AG04450 (cell line): ENCODE measurements at regions not wholly inside any gene's neighbourhood (a gene's known extent, or its start where the extent isn't known, plus 50 kb on each side); places are given as distances from the start of the nearest gene placed in this dataset.

Experiments used
- CTCF ChIA-PET: fragments of 300-600, 350-600 bp; formaldehyde crosslinking; extraction: SDS; loops from one replicate; lab custom pipeline; 2022; ENCODE audit warnings: antibody characterized with exemption, inconsistent platforms; lab: Charles Lee
- POLR2A ChIA-PET: fragments of 350-600 bp; formaldehyde crosslinking; extraction: SDS; loops from one replicate; lab custom pipeline; 2021; ENCODE audit warnings: antibody characterized with exemption, inconsistent platforms; lab: Yijun Ruan, JAX
- DNase-seq: peaks from one replicate; pipeline ENCODE4 v3.0.0-alpha.2; 2011; ENCODE audit warnings: low read depth, low spot score
- H3K27ac ChIP-seq: one replicate; pipeline ENCODE4 v1.5.1; 2012; ENCODE audit warnings: low read depth, low read length, control low read depth
- H3K27me3 ChIP-seq: one replicate; pipeline ENCODE4 v1.6.0; 2012; ENCODE audit warnings: low read length; ENCODE audit not compliant: control insufficient read depth, insufficient read depth
- H3K4me3 ChIP-seq: 2 replicates; pipeline ENCODE4 v1.5.1; 2011; ENCODE audit warnings: mild to moderate bottlenecking, low read depth, low read length, control low read depth
- H3K9me3 ChIP-seq: 2 replicates; pipeline ENCODE4 v1.5.1; 2012; ENCODE audit warnings: low read length; ENCODE audit not compliant: control insufficient read depth, insufficient read depth
- TF ChIP-seq, protein P1 (sequence below): IDR thresholded peaks from 2 replicates; pipeline ENCODE4 v1.5.1; 2011; ENCODE audit warnings: low read depth, low read length, control low read depth, inconsistent platforms

GRCh38 chr10:30189238-30189580 is 129.8 kb upstream of the JCAD start:
- H3K4me3 ChIP-seq = no peak overlapping the region
- H3K27ac ChIP-seq = no peak overlapping the region
- no peak for DNase-seq
- TF ChIP-seq, protein P1, sequence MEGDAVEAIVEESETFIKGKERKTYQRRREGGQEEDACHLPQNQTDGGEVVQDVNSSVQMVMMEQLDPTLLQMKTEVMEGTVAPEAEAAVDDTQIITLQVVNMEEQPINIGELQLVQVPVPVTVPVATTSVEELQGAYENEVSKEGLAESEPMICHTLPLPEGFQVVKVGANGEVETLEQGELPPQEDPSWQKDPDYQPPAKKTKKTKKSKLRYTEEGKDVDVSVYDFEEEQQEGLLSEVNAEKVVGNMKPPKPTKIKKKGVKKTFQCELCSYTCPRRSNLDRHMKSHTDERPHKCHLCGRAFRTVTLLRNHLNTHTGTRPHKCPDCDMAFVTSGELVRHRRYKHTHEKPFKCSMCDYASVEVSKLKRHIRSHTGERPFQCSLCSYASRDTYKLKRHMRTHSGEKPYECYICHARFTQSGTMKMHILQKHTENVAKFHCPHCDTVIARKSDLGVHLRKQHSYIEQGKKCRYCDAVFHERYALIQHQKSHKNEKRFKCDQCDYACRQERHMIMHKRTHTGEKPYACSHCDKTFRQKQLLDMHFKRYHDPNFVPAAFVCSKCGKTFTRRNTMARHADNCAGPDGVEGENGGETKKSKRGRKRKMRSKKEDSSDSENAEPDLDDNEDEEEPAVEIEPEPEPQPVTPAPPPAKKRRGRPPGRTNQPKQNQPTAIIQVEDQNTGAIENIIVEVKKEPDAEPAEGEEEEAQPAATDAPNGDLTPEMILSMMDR = no peak
- peaks cover under 1% of the 10 kb centered on the region for H3K27me3 ChIP-seq
- H3K9me3 ChIP-seq = no peaks in the 10 kb centered on the region
- CTCF ChIA-PET = interaction anchor here (1.4 kb wide), 1 partner anchor 81 kb away, joined by 7 read pairs; no protein-coding TSS in a partner anchor
- POLR2A ChIA-PET = interaction anchor here (1.0 to 1.3 kb wide), 3 partner anchors 10 to 132 kb away, joined by 3 to 5 read pairs (median 4); no protein-coding TSS in a partner anchor

DNA sequence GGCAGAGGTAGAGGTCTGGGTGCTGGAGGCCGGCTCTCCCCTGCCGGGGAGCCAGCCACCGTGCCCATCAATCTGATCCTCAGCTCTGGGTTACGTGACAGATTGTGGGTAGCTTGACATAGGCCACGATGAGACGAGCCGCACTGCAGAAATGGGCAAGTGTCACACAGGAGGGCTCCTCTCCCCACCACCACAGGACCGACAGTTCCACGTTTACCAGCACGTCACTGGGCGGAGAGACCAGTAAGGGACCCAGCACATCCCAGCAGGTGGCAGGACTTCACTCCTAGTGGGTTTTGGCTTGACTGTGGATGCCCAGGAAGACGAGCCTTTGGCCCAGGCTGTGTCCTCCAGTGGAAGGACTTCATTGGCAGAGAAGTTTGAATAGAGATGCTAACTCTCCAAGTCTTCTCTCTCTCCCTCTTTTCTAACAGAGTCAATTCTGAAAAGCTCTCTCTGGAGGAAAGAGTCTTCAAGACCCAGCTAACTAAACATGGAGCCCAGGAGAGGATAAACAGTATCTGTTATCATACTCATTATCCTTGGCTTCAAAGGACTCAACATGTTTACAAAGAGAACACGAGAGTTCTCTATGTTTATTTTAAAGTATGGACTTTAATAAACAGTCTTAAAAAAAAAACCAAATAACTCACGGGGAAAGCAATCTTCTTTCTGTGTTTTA is 129.3 kb upstream of the JCAD start:
- no peaks in the 10 kb centered on the region for H3K27me3 ChIP-seq
- H3K4me3 ChIP-seq = no peak overlapping the region
- DNase-seq = no peak
- no peak overlapping the region for H3K27ac ChIP-seq
- POLR2A ChIA-PET = interaction anchor here (1.0 to 1.3 kb wide), 3 partner anchors 10 to 132 kb away, joined by 3 to 5 read pairs (median 4); no protein-coding TSS in a partner anchor
- no peaks in the 10 kb centered on the region for H3K9me3 ChIP-seq
- CTCF ChIA-PET = interaction anchor here (1.4 kb wide), 1 partner anchor 82 kb away, joined by 7 read pairs; no protein-coding TSS in a partner anchor
- TF ChIP-seq, protein P1 = no peak

- no peaks in the 10 kb centered on the region for H3K27me3 ChIP-seq
- no peaks in the 10 kb centered on the region; the same call in 1 of the 2 replicates for H3K9me3 ChIP-seq
- H3K27ac ChIP-seq = no peak overlapping the region
- no peak for DNase-seq
- ChIA-PET POLR2A (interaction anchor here (0.5 to 1.3 kb wide), 2 partner anchors 12 to 54 kb away, joined by 4 read pairs; no protein-coding TSS in a partner anchor), CTCF (interaction anchor here (0.7 to 1.4 kb wide), 2 partner anchors 82 kb away, joined by 3 to 7 read pairs; no protein-coding TSS in a partner anchor)
- TF ChIP-seq, protein P1 = no peak
- no peak overlapping the region for H3K4me3 ChIP-seq
Measured at GRCh38 chr10:30188101-30188500, 128.7 kb upstream of the JCAD start.

DNA sequence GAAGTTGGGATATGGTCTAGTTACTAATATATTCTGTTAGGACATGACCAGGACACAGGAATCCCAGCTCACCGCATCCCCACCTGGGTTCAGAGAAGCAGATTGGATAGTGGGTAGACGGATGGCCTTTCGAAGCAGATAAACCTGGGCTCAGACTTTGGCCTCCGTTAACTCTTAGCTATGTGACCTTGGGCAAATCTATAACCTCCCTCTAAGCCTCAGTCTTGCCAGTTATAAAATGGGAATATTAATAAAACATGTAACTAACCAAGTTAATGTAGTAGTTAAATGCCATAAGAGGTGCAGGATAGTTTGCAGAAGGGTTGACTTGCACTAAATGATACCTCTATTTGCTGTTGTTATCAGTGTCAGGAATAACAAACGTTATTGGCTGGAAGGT is 127.6 kb upstream of the JCAD start:
- CTCF ChIA-PET = interaction anchor here (0.6 kb wide), 1 partner anchor 155 kb away, joined by 3 read pairs; no protein-coding TSS in a partner anchor
- POLR2A ChIA-PET = interaction anchor here (0.6 to 1.3 kb wide), 3 partner anchors 11 to 196 kb away, joined by 3 to 8 read pairs (median 4); no protein-coding TSS in a partner anchor

More for the DNA sequence above, 127.6 kb upstream of the JCAD start:
- TF ChIP-seq, protein P1 = no peak
- Histone ChIP-seq H3K27me3 (no peaks in the 10 kb centered on the region), H3K27ac (no peak overlapping the region), H3K4me3 (no peak overlapping the region), H3K9me3 (no peaks in the 10 kb centered on the region; the same call in 1 of the 2 replicates)
- no peak for DNase-seq
